B cell (primary cell): ENCODE measurements at regions not wholly inside any gene's neighbourhood (a gene's known extent, or its start where the extent isn't known, plus 50 kb on each side); places are given as distances from the start of the nearest gene placed in this dataset.

Source experiments
- ATAC-seq: fragments of 200-7000 bp; cut with Tn5 transposase; one replicate; pipeline ENCODE4 v1.10.0; 2021; ENCODE audit warnings: low read depth, mild to moderate bottlenecking, moderate number of reproducible peaks, moderate library complexity
- CTCF ChIA-PET: fragments of 350-600 bp; sonication (Branson Sonifier 250); formaldehyde crosslinking; loops from one replicate; lab custom pipeline; 2021; ENCODE audit warnings: antibody characterized with exemption, inconsistent platforms; lab: Charles Lee
- POLR2A ChIA-PET: fragments of 350-600 bp; sonication (Branson Sonifier 250); formaldehyde crosslinking; loops from one replicate; lab custom pipeline; 2021; ENCODE audit warnings: antibody characterized with exemption; lab: Charles Lee
- DNase-seq: peaks from one replicate; pipeline ENCODE4 v3.0.0; 2013
- H2AFZ ChIP-seq: 2 replicates; pipeline ENCODE4 v1.6.1; 2012; ENCODE audit warnings: mild to moderate bottlenecking, low read depth, low read length; ENCODE audit not compliant: insufficient read depth, poor library complexity, severe bottlenecking
- H3K27ac ChIP-seq, 2 donors: 1 replicate in 1 of 2; 2 replicates in 1 of 2; pipeline ENCODE4 v1.5.1; 2012 to 2013; ENCODE audit warnings: low read length in 2 of 2, mild to moderate bottlenecking in 2 of 2, moderate library complexity in 1 of 2
- H3K27me3 ChIP-seq, 4 experiments: fragments of 200-600 bp in 1 of 4; sonication (generic) in 1 of 4; replicated peaks in 1 of 4; 1 replicate in 2 of 4; 2 replicates in 2 of 4; pipeline versions ENCODE4 v1.6.1 to v1.7.0; 2013 to 2016; ENCODE audit warnings: low read length in 3 of 4, mild to moderate bottlenecking in 2 of 4, mixed read lengths in 1 of 4, moderate library complexity in 1 of 4; ENCODE audit not compliant: insufficient read depth in 4 of 4, control insufficient read depth in 3 of 4; ENCODE audit errors: control extremely low read depth in 1 of 4
- H3K36me3 ChIP-seq, 2 experiments: replicated peaks in 1 of 2; 1 replicate in 1 of 2; 2 replicates in 1 of 2; pipeline versions ENCODE4 v1.6.1 to v1.7.1; 2013; ENCODE audit warnings: low read length in 1 of 2; ENCODE audit not compliant: insufficient read depth in 2 of 2, control insufficient read depth in 1 of 2; ENCODE audit errors: control extremely low read depth in 1 of 2, extremely low read depth in 1 of 2
- H3K4me1 ChIP-seq, 2 donors: fragments of 200-600 bp in 1 of 2; sonication (generic) in 1 of 2; 1 replicate in 1 of 2; 2 replicates in 1 of 2; pipeline versions ENCODE4 v1.5.1 to v1.6.1; 2013 to 2017; ENCODE audit warnings: low read length in 2 of 2; ENCODE audit not compliant: control insufficient read depth in 2 of 2, insufficient read depth in 2 of 2
- H3K4me2 ChIP-seq: replicated peaks from 2 replicates; pipeline ENCODE3; 2012; ENCODE audit warnings: mild to moderate bottlenecking, low read depth, low read length; ENCODE audit not compliant: poor library complexity, severe bottlenecking
- H3K4me3 ChIP-seq, 5 experiments: fragments of 200-600 bp in 1 of 5; sonication (generic) in 1 of 5; 1 replicate in 3 of 5; 2 replicates in 2 of 5; pipeline versions ENCODE4 v1.5.1 to v1.7.0; 2011 to 2016; ENCODE audit warnings: low read length in 4 of 5, mild to moderate bottlenecking in 4 of 5, low read depth in 2 of 5, control low read depth in 1 of 5, moderate library complexity in 1 of 5; ENCODE audit not compliant: insufficient read depth in 1 of 5; ENCODE audit errors: control extremely low read depth in 1 of 5, extremely low read depth in 1 of 5
- H3K79me2 ChIP-seq: fragments of 200-600 bp; sonication (generic); one replicate; pipeline ENCODE4 v1.6.0; 2016; ENCODE audit warnings: low read length; ENCODE audit not compliant: control insufficient read depth, insufficient read depth
- H3K9ac ChIP-seq: fragments of 200-600 bp; sonication (generic); 2 replicates; pipeline ENCODE4 v1.6.1; 2017; ENCODE audit warnings: mild to moderate bottlenecking, low read length, moderate library complexity
- H3K9me3 ChIP-seq, 3 donors: one replicate each; pipeline versions ENCODE4 v1.6.1 to v1.7.1; 2013; ENCODE audit warnings: low read length in 2 of 3; ENCODE audit not compliant: control insufficient read depth in 2 of 3, insufficient read depth in 1 of 3; ENCODE audit errors: control extremely low read depth in 1 of 3
- H4K20me1 ChIP-seq: 2 replicates; pipeline ENCODE4 v1.6.0; 2012; ENCODE audit warnings: mild to moderate bottlenecking, low read length; ENCODE audit not compliant: insufficient read depth, control insufficient read depth, poor library complexity, severe bottlenecking
- H3K27ac Mint-ChIP-seq: one replicate; pipeline ENCODE4 v1.8.0; 2021; ENCODE audit warnings: mixed read lengths
- H3K27me3 Mint-ChIP-seq: one replicate; pipeline ENCODE4 v1.8.0; 2021; ENCODE audit warnings: mixed read lengths
- H3K4me1 Mint-ChIP-seq: one replicate; pipeline ENCODE4 v1.8.0; 2021; ENCODE audit warnings: mixed read lengths
- H3K4me3 Mint-ChIP-seq: one replicate; pipeline ENCODE4 v1.8.0; 2021; ENCODE audit warnings: mixed read lengths
- H3K9me3 Mint-ChIP-seq: one replicate; pipeline ENCODE4 v1.8.0; 2022; ENCODE audit warnings: mixed read lengths; ENCODE audit not compliant: insufficient read depth
- EZH2 ChIP-seq: IDR thresholded peaks from 2 replicates; pipeline ENCODE4 v1.6.1; 2012; ENCODE audit warnings: borderline replicate concordance, low read depth, mild to moderate bottlenecking, moderate library complexity, low read length; ENCODE audit not compliant: insufficient read depth, poor library complexity, severe bottlenecking
- WGBS: methylation state at CpG from one replicate; pipeline ENCODE4 v1.1.5; 2013; ENCODE audit warnings: missing lambda C conversion rate; ENCODE audit not compliant: insufficient coverage; 5-methylcytosine and 5-hydroxymethylcytosine counted together
- intact Hi-C: fragments of 100-400 bp; cut with micrococcal nuclease; formaldehyde crosslinking; loops from one replicate; pipeline ENCODE4 v1.10.0; 2022
- TF ChIP-seq, protein P1 (sequence below): fragments of 200-600 bp; IDR thresholded peaks from one replicate; pipeline ENCODE4 v1.8.0; 2022; ENCODE audit warnings: antibody characterized with exemption, mild to moderate bottlenecking

DNA sequence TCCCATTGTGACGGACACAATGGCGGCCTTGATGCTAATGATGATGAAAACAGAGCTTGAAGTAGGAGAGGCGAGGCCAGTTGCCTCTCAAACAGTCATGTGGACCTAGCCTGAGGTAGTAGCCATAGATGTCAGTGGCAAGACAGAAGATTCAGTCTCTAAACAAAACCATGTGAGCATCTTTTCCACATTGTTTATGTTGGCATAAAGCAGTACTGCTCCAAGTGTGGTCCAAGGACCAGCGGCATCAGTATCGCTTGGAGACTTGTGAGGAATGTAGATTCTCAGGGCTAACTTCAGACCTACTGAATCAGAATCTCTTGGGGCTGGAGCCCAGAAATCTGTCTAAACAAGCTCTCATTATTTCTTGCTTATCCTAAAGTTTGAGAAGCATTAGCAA lies 312.8 kb upstream of the JAG1 start:
- no peak overlapping the region for H3K9ac ChIP-seq
- WGBS, result 92% methylated on average over 5 of the region's 5 CpGs
- H3K27me3 ChIP-seq, result no peaks in the 10 kb centered on the region
- intact Hi-C loops, result no loop called here
- Mint-ChIP-seq H3K9me3 (peaks cover under 1% of the 10 kb centered on the region), H3K27ac (no peak overlapping the region), H3K4me1 (no peaks in the 10 kb centered on the region), H3K4me3 (no peak overlapping the region), H3K27me3 (no peaks in the 10 kb centered on the region)
- H3K27ac ChIP-seq, result no peak overlapping the region
- H3K9me3 ChIP-seq, result peaks cover 0 to 4% (median 0%) of the 10 kb centered on the region in 3 donors
- no peaks in the 10 kb centered on the region for H3K79me2 ChIP-seq
- ATAC-seq (no peak), DNase-seq (no peak)
- no peaks in the 10 kb centered on the region for H4K20me1 ChIP-seq
- H3K4me3 ChIP-seq, result no peak overlapping the region
- no peak for TF ChIP-seq EZH2
- TF ChIP-seq, protein P1, sequence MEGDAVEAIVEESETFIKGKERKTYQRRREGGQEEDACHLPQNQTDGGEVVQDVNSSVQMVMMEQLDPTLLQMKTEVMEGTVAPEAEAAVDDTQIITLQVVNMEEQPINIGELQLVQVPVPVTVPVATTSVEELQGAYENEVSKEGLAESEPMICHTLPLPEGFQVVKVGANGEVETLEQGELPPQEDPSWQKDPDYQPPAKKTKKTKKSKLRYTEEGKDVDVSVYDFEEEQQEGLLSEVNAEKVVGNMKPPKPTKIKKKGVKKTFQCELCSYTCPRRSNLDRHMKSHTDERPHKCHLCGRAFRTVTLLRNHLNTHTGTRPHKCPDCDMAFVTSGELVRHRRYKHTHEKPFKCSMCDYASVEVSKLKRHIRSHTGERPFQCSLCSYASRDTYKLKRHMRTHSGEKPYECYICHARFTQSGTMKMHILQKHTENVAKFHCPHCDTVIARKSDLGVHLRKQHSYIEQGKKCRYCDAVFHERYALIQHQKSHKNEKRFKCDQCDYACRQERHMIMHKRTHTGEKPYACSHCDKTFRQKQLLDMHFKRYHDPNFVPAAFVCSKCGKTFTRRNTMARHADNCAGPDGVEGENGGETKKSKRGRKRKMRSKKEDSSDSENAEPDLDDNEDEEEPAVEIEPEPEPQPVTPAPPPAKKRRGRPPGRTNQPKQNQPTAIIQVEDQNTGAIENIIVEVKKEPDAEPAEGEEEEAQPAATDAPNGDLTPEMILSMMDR, result no peak
- no peak overlapping the region for H2AFZ ChIP-seq
- no peak overlapping the region for H3K4me2 ChIP-seq
- ChIA-PET CTCF (no interaction called here), POLR2A (no interaction called here)
- H3K36me3 ChIP-seq, result no peaks in the 10 kb centered on the region
- no peaks in the 10 kb centered on the region for H3K4me1 ChIP-seq

- Histone ChIP-seq H3K79me2 (no peaks in the 10 kb centered on the region), H3K4me2 (no peak overlapping the region), H3K27ac (no peak overlapping the region), H3K4me3 (no peak overlapping the region), H3K4me1 (no peaks in the 10 kb centered on the region), H3K9me3 (peaks cover 0 to 4% (median 0%) of the 10 kb centered on the region in 3 donors), H3K36me3 (no peaks in the 10 kb centered on the region), H3K27me3 (no peaks in the 10 kb centered on the region), H2AFZ (no peak overlapping the region), H4K20me1 (no peaks in the 10 kb centered on the region), H3K9ac (no peak overlapping the region)
- 69% methylated on average over 2 of the region's 5 CpGs for WGBS
- no peak for ATAC-seq
- no peaks in the 10 kb centered on the region for H3K27me3 Mint-ChIP-seq
- no peak overlapping the region for H3K4me3 Mint-ChIP-seq
- H3K27ac Mint-ChIP-seq, result no peak overlapping the region
- ChIA-PET CTCF (no interaction called here), POLR2A (no interaction called here)
- no peak for TF ChIP-seq EZH2
- TF ChIP-seq, protein P1, result no peak
- no peaks in the 10 kb centered on the region for H3K4me1 Mint-ChIP-seq
- no peak for DNase-seq
- peaks cover 3% of the 10 kb centered on the region for H3K9me3 Mint-ChIP-seq
- intact Hi-C loops, result no loop called here
Measured at GRCh38 chr20:10987651-10988383, 314.0 kb upstream of the JAG1 start.
